Vagina (tissue), 2 donors: ENCODE measurements at regions not wholly inside any gene's neighbourhood (a gene's known extent, or its start where the extent isn't known, plus 50 kb on each side); places are given as distances from the start of the nearest gene placed in this dataset.

Experiments used
- CTCF ChIP-seq, 3 experiments: fragments of 450-650 bp in 2 of 3; fragments of 200-600 bp in 1 of 3; sonication (generic) in 1 of 3; IDR thresholded peaks; one replicate each; pipeline ENCODE4 v1.5.1; 2017 to 2019; ENCODE audit warnings: antibody characterized with exemption in 3 of 3, mild to moderate bottlenecking in 2 of 3, moderate library complexity in 2 of 3
- POLR2A ChIP-seq, 2 donors: fragments of 450-650 bp; IDR thresholded peaks; one replicate each; pipeline ENCODE4 v1.6.1; 2017; ENCODE audit warnings: antibody characterized with exemption in 2 of 2, mild to moderate bottlenecking in 2 of 2, moderate library complexity in 2 of 2
- POLR2AphosphoS5 ChIP-seq, 2 donors: sonication (generic); formaldehyde crosslinking; IDR thresholded peaks; one replicate each; pipeline ENCODE4 v1.9.0; 2017; ENCODE audit warnings: antibody characterized with exemption in 2 of 2, mild to moderate bottlenecking in 2 of 2, low read depth in 1 of 2; ENCODE audit not compliant: insufficient read depth in 1 of 2

GRCh38 chr3:35263477-35263876 is 375.8 kb upstream of the ARPP21 start:
- TF ChIP-seq POLR2A (IDR thresholded peaks at IDR 0.05): no peak
- no peak for TF ChIP-seq CTCF (IDR thresholded peaks at IDR 0.05)
- TF ChIP-seq POLR2AphosphoS5 (IDR thresholded peaks at IDR 0.05; ENCODE audit: insufficient read depth in 1 of 2, low read depth in 1 of 2): no peak
